ENCODE measurements at regions not wholly inside any gene's neighbourhood (a gene's known extent, or its start where the extent isn't known, plus 50 kb on each side); places are given as distances from the start of the nearest gene placed in this dataset.

DNA sequence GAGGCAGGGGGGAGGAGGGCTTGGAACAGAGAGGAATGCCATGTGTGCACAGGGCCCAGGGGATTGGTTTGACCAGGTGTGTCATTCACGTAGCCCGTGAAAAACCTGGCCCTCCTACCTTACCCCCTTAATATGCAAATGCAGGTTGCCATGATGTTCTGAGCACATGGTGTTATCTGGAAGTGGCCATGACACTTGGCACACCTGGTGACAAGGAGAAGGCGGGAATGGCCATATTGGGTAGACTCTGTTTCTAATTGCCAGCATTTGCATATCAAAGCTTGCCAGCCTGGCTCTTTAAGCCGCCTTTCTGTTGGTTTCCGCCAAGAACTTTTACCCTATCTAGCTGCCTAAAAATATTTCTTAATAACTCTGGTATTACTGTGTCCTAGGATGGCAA, 202.1 kb upstream of the DPH6 start:
- TF ChIP-seq, protein P1, sequence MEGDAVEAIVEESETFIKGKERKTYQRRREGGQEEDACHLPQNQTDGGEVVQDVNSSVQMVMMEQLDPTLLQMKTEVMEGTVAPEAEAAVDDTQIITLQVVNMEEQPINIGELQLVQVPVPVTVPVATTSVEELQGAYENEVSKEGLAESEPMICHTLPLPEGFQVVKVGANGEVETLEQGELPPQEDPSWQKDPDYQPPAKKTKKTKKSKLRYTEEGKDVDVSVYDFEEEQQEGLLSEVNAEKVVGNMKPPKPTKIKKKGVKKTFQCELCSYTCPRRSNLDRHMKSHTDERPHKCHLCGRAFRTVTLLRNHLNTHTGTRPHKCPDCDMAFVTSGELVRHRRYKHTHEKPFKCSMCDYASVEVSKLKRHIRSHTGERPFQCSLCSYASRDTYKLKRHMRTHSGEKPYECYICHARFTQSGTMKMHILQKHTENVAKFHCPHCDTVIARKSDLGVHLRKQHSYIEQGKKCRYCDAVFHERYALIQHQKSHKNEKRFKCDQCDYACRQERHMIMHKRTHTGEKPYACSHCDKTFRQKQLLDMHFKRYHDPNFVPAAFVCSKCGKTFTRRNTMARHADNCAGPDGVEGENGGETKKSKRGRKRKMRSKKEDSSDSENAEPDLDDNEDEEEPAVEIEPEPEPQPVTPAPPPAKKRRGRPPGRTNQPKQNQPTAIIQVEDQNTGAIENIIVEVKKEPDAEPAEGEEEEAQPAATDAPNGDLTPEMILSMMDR (IDR thresholded peaks at IDR 0.05) = no peak
- Mint-ChIP-seq H3K36me3 (ENCODE audit: low read depth) (peaks cover 8% of the 10 kb centered on the region), H3K27me3 (ENCODE audit: low read depth, poor library complexity) (peaks cover 7% of the 10 kb centered on the region), H3K4me3 (no peak overlapping the region), H3K27ac (no peak overlapping the region), H3K9me3 (peaks cover 13% of the 10 kb centered on the region), H3K4me1 (peaks cover 31% of the 10 kb centered on the region)
- no peak for DNase-seq

DNA sequence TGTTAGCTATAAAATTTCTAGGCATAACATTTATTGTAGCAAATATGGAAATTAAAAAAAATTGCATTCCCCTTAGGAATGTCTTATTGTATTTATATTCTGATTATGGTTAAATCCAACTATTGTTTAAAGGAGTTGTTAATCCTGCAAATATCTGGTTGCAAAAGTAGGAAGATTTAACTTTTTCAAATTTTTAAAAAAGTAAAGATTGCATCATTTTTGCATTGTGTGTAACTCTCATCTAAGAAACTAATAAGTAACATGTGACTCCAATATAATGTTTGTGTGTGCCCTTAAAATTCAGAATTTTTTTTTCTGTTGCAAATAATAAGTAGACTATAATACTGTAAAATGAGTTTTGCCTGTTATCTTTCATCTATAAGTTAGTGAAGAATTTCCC, 204.1 kb upstream of the DPH6 start:
- DNase-seq = no peak
- H3K27me3 Mint-ChIP-seq (ENCODE audit: low read depth, poor library complexity) = peaks cover 3% of the 10 kb centered on the region
- H3K9me3 Mint-ChIP-seq = peaks cover 8% of the 10 kb centered on the region
- no peak overlapping the region for H3K4me3 Mint-ChIP-seq
- H3K4me1 Mint-ChIP-seq = peaks cover 38% of the 10 kb centered on the region
- H3K27ac Mint-ChIP-seq = no peak overlapping the region
- TF ChIP-seq, protein P1 (IDR thresholded peaks at IDR 0.05) = no peak
- peaks cover 8% of the 10 kb centered on the region for H3K36me3 Mint-ChIP-seq (ENCODE audit: low read depth)

DNA sequence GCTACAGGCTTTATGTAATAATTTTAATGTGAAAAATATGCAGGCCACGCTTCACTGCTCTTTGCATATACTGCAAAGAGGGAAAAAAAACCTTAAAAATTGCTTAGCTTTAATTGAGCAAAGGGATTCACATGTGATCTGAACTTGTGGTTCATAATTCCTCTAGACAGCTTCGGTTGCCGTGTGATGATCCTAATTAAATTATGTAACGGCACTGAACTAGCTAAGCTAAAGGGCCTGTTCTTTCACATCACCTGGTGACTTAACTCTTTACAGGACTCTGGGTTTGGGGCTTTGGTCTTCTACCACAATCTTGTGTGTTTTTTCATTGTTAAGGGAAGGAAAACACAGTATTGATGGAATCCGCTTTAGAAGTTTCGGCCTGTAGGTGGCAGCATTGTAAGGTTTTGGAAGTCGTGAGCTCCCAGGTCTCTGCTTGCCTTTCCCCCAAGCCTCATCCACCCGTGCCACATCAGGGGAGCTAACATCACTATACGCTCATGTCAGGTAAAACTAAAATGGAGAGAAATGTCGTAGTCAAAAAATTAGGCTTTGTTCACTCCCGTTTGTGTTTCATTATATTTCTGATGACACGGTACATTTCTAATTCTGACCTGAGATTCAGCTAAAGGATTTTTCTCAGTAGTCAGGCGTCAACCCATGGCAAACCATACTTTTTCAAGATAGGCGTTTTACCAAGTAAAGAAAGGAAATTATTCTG, 205.6 kb upstream of the DPH6 start:
- H3K27me3 Mint-ChIP-seq (ENCODE audit: low read depth, poor library complexity) = no peaks in the 10 kb centered on the region
- H3K4me3 Mint-ChIP-seq = peak overlapping the region; percentile 10
- H3K27ac Mint-ChIP-seq = peak overlapping the region; percentile 64
- H3K36me3 Mint-ChIP-seq (ENCODE audit: low read depth) = peaks cover 8% of the 10 kb centered on the region
- peaks cover 4% of the 10 kb centered on the region for H3K9me3 Mint-ChIP-seq
- TF ChIP-seq, protein P1 (IDR thresholded peaks at IDR 0.05) = peak; percentile 67
- DNase-seq = peak; percentile 85
- peaks cover 45% of the 10 kb centered on the region for H3K4me1 Mint-ChIP-seq

DNA sequence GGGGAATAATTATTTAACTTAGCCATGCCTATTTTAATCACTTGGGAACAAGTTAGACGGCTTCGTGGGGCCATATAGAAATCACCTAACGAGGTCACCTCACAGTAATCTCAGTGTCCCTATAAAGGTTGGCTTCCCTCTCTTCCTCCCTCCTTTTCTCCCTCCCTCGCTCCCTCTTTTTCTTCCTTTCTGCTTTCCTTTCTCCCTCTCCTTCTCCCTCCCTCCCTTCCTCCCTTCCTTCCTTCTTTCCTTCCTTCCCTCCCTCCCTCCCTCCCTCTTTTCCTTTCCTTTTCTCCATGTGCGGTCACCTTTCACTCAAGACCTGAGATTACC, 206.1 kb upstream of the DPH6 start:
- Mint-ChIP-seq H3K9me3 (peaks cover 4% of the 10 kb centered on the region), H3K36me3 (ENCODE audit: low read depth) (peaks cover 7% of the 10 kb centered on the region), H3K27me3 (ENCODE audit: low read depth, poor library complexity) (no peaks in the 10 kb centered on the region), H3K27ac (no peak overlapping the region), H3K4me1 (peaks cover 50% of the 10 kb centered on the region), H3K4me3 (no peak overlapping the region)
- TF ChIP-seq, protein P1 (IDR thresholded peaks at IDR 0.05) = no peak
- no peak for DNase-seq

DNA sequence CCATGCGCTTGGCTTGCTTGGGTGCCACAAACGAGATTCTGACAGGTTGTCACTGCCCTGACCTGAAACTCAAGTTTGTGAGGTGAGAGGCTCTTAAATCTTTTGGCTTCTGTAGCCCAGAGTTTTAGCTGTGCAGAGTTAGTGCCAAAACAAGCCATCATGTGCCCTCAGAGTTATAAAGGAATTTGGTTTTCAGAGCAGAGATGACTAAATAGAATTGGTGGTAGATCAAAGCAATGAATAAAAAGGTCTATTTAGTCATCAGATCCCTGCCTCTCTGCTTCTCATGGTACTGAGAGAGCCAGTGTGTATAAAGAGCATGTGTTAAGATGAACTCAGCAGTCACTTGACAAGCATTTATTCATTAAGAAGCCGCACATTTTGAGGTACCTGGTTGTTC, 207.5 kb upstream of the DPH6 start:
- no peak for DNase-seq
- Mint-ChIP-seq H3K36me3 (ENCODE audit: low read depth) (no peaks in the 10 kb centered on the region), H3K27me3 (ENCODE audit: low read depth, poor library complexity) (no peaks in the 10 kb centered on the region), H3K9me3 (no peaks in the 10 kb centered on the region), H3K4me3 (no peak overlapping the region), H3K27ac (no peak overlapping the region), H3K4me1 (peaks cover 64% of the 10 kb centered on the region)
- TF ChIP-seq, protein P1 (IDR thresholded peaks at IDR 0.05) = no peak

DNA sequence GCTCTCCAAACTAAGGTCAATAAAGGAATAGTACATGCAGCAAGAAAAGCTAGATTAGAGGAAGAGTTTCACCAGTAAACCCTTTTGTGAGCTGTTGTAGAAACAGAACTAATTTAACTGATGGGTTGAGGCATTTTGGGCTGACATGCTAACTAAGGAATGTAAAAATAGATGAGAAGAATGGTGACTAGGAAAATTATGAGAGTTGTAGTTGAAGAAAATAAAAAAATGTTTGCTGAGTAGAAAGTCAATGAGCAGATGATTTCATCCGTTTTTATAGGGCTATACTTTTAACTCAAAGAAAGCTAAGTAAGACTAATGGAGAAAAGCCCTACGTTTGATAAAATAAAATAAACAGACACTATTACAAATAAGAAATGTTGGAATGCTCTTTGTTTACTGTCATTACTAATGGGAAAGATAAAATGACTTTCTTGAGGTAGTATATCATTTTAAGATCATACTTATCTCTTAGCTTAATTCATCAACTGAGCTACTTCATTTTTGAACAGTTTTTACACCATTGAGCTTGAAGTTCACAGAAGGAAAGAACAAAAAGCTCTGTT, 209.4 kb upstream of the DPH6 start:
- TF ChIP-seq, protein P1 (IDR thresholded peaks at IDR 0.05) = no peak
- Mint-ChIP-seq H3K27me3 (ENCODE audit: low read depth, poor library complexity) (no peaks in the 10 kb centered on the region), H3K4me1 (peaks cover 72% of the 10 kb centered on the region), H3K27ac (no peak overlapping the region), H3K36me3 (ENCODE audit: low read depth) (no peaks in the 10 kb centered on the region), H3K4me3 (no peak overlapping the region), H3K9me3 (no peaks in the 10 kb centered on the region)
- DNase-seq = no peak
